Ectodermal cell (in vitro differentiated cells): ENCODE measurements at regions not wholly inside any gene's neighbourhood (a gene's known extent, or its start where the extent isn't known, plus 50 kb on each side); places are given as distances from the start of the nearest gene placed in this dataset.

ENCODE experiments used
- H3K27ac ChIP-seq: 2 replicates; pipeline ENCODE4 v1.7.0; 2013; ENCODE audit warnings: mild to moderate bottlenecking, low read depth, low read length; ENCODE audit not compliant: insufficient read depth, poor library complexity, severe bottlenecking
- H3K27me3 ChIP-seq: 2 replicates; pipeline ENCODE4 v1.7.0; 2013; ENCODE audit warnings: mild to moderate bottlenecking, low read length; ENCODE audit not compliant: insufficient read depth, control insufficient read depth, poor library complexity, severe bottlenecking
- H3K36me3 ChIP-seq: one replicate; pipeline ENCODE4 v1.7.0; 2013; ENCODE audit warnings: low read length; ENCODE audit not compliant: control insufficient read depth, insufficient read depth
- H3K4me1 ChIP-seq: one replicate; pipeline ENCODE4 v1.7.0; 2013; ENCODE audit warnings: low read length; ENCODE audit not compliant: control insufficient read depth, insufficient read depth
- H3K4me3 ChIP-seq: 2 replicates; pipeline ENCODE4 v1.7.0; 2013; ENCODE audit warnings: low read depth, low read length, control low read depth; ENCODE audit not compliant: insufficient read depth
- H3K9me3 ChIP-seq: 2 replicates; pipeline ENCODE4 v1.7.0; 2013; ENCODE audit warnings: mild to moderate bottlenecking, low read length, moderate library complexity; ENCODE audit not compliant: control insufficient read depth
- WGBS, 2 experiments: methylation state at CpG; one replicate each; pipeline ENCODE4 v1.1.7; 2013; ENCODE audit warnings: missing lambda C conversion rate in 2 of 2; 5-methylcytosine and 5-hydroxymethylcytosine counted together

GRCh38 chr2:2837746-2838547, 506.9 kb upstream of the MYT1L start:
- Histone ChIP-seq H3K27me3 (no peaks in the 10 kb centered on the region), H3K4me1 (no peaks in the 10 kb centered on the region), H3K4me3 (no peak overlapping the region), H3K27ac (no peak overlapping the region), H3K36me3 (no peaks in the 10 kb centered on the region), H3K9me3 (no peaks in the 10 kb centered on the region)
- 89% methylated on average over 15 of the region's 15 CpGs for WGBS, 2 experiments

DNA sequence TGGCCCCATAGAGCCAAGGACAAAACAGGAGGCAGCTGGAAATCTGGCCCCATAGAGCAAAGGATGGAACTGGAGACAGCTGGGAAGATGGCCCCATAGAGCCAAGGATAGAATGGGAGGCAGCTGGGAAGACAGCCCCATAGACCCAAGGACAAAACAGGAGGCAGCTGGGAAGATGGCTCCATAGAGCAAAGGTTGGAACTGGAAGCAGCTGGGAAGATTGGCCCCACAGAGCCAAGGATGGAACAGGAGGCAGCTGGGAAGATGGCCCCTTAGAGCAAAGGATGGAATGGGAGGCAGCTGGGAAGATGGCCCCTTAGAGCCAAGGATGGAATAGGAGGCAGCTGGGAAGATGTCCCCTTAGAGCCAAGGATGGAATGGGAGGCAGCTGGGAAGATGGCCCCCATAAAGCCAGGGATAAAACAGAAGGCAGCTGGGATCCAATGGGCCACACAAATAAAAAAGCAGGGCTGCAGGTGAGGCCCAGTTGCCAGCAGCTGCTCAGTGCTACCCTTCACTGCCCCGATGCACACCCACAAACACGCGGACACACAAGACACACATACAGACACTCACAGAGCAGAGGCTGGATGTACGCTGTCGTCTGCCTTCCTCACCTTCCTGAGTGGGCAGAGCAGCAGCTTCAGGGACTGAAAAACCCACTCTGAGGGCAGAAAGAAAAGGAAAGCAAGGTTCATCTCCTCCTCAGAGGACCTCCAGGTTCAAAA, 505.4 kb upstream of the MYT1L start:
- 73 to 76% methylated on average over 5 of the region's 5 CpGs for WGBS, 2 experiments
- no peaks in the 10 kb centered on the region for H3K27me3 ChIP-seq
- no peaks in the 10 kb centered on the region for H3K36me3 ChIP-seq
- no peaks in the 10 kb centered on the region for H3K4me1 ChIP-seq
- no peaks in the 10 kb centered on the region for H3K9me3 ChIP-seq
- no peak overlapping the region for H3K27ac ChIP-seq
- no peak overlapping the region for H3K4me3 ChIP-seq

DNA sequence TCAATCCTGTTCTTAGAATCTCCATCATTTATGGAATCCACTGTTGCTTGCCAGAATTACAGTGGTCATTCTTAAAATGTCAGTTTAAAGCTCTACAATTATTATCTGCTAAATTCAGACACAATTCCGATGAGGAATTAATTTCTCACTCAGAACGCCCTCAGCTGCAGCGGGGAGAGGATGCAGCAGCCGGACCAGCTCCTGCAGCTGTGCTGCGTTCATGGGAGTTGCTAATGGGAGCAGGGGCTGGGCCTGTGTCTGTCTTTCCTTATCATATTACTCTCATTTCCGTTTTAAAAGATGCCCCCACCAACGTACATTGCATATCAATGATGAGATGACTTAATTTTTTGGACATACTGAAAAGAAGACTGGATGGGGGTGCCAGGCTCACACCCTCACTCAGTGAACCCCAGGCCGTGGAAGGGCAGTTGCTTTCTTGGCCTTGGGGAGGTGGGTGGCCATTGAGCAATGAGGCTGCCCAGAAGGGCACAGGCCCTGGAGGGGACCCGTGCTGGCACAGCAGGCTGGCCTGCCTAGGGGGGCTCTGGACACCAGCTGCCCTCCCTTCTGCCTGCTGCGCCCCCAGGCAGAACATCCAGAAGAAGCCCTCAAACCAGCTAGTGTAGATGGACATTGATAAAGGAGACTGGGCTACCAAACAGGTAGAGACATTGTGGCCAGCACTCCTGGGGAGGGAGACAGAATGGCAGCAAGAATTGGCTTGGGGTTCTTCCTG, 503.6 kb upstream of the MYT1L start:
- Histone ChIP-seq H3K4me3 (no peak overlapping the region), H3K36me3 (no peaks in the 10 kb centered on the region), H3K27ac (no peak overlapping the region), H3K9me3 (no peaks in the 10 kb centered on the region), H3K4me1 (no peaks in the 10 kb centered on the region), H3K27me3 (no peaks in the 10 kb centered on the region)
- 95 to 96% methylated on average over 10 of the region's 10 CpGs for WGBS, 2 experiments

- H3K4me3 ChIP-seq, result no peak overlapping the region
- H3K36me3 ChIP-seq, result no peaks in the 10 kb centered on the region
- WGBS, 2 experiments, result 85 to 86% methylated on average over 11 of the region's 11 CpGs
- H3K27ac ChIP-seq, result no peak overlapping the region
- H3K4me1 ChIP-seq, result no peaks in the 10 kb centered on the region
- no peaks in the 10 kb centered on the region for H3K9me3 ChIP-seq
- H3K27me3 ChIP-seq, result no peaks in the 10 kb centered on the region
These were observed 503.0 kb upstream of the MYT1L start for GRCh38 chr2:2834105-2834504.

DNA sequence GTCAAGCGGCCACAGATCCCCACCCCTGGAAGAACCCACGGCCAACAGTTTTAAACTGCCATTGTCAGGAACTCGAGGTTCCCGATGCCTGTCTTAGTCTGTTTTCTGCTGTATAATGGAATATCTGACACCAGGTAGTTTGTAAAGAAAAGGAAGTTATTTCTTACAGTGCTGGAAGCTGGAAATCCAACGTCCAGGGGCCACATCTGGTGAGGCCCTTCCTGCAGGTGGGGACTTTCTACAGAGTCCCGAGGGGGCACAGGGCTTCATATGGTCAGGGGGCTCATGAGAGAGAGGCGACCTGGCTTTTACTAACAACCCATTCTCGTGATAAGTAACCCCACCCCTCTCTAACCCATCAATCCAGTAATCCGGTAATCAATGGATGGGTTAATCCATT, 501.6 kb upstream of the MYT1L start:
- Histone ChIP-seq H3K4me1 (peaks cover 6% of the 10 kb centered on the region), H3K27ac (no peak overlapping the region), H3K9me3 (no peaks in the 10 kb centered on the region), H3K27me3 (no peaks in the 10 kb centered on the region), H3K36me3 (no peaks in the 10 kb centered on the region), H3K4me3 (no peak overlapping the region)
- 91 to 93% methylated on average over 9 of the region's 9 CpGs for WGBS, 2 experiments

- H3K27ac ChIP-seq, result no peak overlapping the region
- no peaks in the 10 kb centered on the region for H3K36me3 ChIP-seq
- H3K27me3 ChIP-seq, result no peaks in the 10 kb centered on the region
- no peaks in the 10 kb centered on the region for H3K9me3 ChIP-seq
- WGBS, 2 experiments, result 29 to 31% methylated on average over 11 of the region's 11 CpGs
- peaks cover 6% of the 10 kb centered on the region for H3K4me1 ChIP-seq
- H3K4me3 ChIP-seq, result no peak overlapping the region
These were observed 500.6 kb upstream of the MYT1L start for GRCh38 chr2:2831633-2832032.

DNA sequence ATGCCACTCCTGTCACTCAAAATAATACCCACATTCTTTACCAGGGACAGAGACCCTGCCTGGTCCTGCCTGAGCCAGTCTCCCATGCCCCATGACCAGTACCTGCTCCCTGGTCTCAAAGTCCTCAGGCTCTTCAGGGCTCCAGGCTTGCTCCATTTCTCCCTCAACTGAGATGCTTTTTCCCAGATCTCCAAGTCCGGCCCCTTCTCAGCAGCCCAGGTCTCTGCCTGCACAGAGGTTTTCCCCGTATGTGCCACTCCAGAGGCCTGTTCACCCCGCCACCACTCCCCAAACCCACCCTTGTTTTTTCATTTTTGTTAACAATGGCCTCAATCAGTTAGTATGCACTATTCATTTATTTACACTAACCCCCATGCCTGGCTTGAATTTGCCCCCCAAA, 499.5 kb upstream of the MYT1L start:
- no peaks in the 10 kb centered on the region for H3K36me3 ChIP-seq
- no peaks in the 10 kb centered on the region for H3K9me3 ChIP-seq
- WGBS, 2 experiments, result 92 to 95% methylated on average over 3 of the region's 3 CpGs
- H3K27me3 ChIP-seq, result no peaks in the 10 kb centered on the region
- H3K27ac ChIP-seq, result no peak overlapping the region
- no peak overlapping the region for H3K4me3 ChIP-seq
- H3K4me1 ChIP-seq, result peaks cover 6% of the 10 kb centered on the region

- H3K27me3 ChIP-seq, result no peaks in the 10 kb centered on the region
- no peak overlapping the region for H3K4me3 ChIP-seq
- H3K27ac ChIP-seq, result no peak overlapping the region
- H3K4me1 ChIP-seq, result peaks cover 6% of the 10 kb centered on the region
- H3K36me3 ChIP-seq, result no peaks in the 10 kb centered on the region
- H3K9me3 ChIP-seq, result no peaks in the 10 kb centered on the region
- 79% methylated on average over 13 of the region's 13 CpGs for WGBS, 2 experiments
These were observed 497.8 kb upstream of the MYT1L start for GRCh38 chr2:2828774-2829368.

DNA sequence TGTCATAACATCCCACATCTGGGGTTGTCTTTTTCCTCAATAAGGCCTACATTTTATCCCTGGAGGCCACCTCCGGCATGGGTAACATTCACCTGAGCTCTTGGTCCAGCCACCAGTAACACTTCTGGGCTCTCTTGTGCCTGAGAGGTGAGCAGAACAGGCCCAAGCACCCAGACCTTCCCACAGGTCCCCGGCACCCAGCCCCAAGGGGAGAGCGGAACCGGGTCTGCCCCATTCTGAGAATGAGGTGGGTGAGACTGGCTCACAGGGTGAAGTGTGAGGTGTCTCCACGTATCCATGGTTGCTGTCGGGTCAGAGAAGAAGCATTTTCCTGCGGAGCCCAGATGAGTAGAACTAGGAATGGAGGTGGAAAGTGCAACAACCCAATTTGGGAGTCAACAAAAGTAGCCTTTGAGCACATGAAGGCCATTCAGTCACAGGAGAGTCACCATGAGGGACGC, 496.7 kb upstream of the MYT1L start:
- no peaks in the 10 kb centered on the region for H3K27me3 ChIP-seq
- 95 to 98% methylated on average over 8 of the region's 8 CpGs for WGBS, 2 experiments
- H3K36me3 ChIP-seq, result no peaks in the 10 kb centered on the region
- H3K9me3 ChIP-seq, result no peaks in the 10 kb centered on the region
- H3K27ac ChIP-seq, result no peak overlapping the region
- H3K4me3 ChIP-seq, result no peak overlapping the region
- peaks cover 6% of the 10 kb centered on the region for H3K4me1 ChIP-seq
